AML-193 (cell line): ENCODE measurements at regions not wholly inside any gene's neighbourhood (a gene's known extent, or its start where the extent isn't known, plus 50 kb on each side); places are given as distances from the start of the nearest gene placed in this dataset.

ENCODE experiments used
- DNase-seq, 2 experiments: peaks; one replicate each; lab custom pipeline; 2025; lab: John Stamatoyannopoulos, UW

GRCh38 chr5:38207343-38207742 is 51.0 kb upstream of the EGFLAM start:
- DNase-seq: no peak

DNA sequence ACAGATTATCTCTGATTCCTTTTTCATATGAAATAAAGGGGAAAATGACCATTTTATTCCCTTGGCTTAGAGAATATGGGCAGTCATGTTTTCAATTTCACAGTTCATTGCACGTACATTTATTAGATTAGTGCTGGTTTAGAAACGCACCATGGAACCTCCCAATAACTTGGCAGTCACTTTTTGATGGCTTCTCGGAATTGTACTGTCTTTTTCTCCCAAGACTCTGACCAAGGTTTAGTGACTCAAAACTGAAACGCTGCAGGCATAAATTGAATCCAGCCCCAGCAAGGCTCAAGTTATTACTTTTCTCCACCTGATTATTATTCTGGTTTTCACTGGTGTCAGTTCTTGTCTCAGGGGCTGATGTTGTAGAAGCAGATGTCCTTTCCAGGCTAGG is 55.6 kb upstream of the EGFLAM start:
- no peak for DNase-seq

- no peak for DNase-seq
Observed at GRCh38 chr5:38200872-38201557, 57.3 kb upstream of the EGFLAM start.

DNA sequence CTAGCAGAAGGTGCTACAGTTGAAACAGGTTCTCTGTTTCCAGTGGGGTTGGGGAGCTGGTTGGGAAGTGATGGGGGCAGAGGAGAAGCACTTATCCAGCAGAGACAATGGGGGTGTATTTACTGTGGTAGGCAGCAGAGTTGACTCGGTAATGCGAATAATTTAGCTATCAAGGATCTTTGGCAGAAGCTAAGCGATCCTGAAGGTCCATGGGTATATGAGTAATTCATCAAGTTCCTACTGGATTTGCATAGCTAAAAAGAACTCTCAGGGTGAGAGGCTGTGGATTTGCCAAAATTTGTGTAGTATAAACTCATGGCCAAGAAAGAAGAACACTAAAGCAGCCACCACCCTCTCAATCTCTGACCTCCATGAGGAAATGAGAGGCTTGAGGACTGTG is 61.2 kb upstream of the EGFLAM start:
- DNase-seq: no peak

GRCh38 chr5:38193015-38193581 is 65.3 kb upstream of the EGFLAM start:
- DNase-seq: peak; percentile 3 to 36

GRCh38 chr5:38191693-38192092 is 66.7 kb upstream of the EGFLAM start:
- DNase-seq: no peak

DNA sequence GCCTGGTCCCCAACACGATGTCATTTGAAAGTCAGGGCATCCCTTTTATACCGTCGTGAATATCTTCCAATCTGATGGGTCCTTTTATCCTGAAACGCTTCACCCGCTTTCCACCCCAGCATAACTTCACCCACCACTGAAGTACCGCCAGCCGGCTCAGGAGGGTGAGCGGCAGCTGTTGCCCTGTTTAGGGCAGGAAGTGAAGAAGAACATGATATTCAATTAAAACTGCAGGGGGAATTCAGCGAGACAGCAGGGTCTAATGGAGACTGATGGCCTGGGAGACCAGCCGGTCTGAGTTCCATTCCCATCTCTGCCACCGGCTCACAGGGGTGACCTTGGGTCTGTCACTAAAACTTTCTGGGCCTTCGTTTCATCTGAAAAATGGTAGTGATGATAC is 68.2 kb upstream of the EGFLAM start:
- DNase-seq: no peak

DNA sequence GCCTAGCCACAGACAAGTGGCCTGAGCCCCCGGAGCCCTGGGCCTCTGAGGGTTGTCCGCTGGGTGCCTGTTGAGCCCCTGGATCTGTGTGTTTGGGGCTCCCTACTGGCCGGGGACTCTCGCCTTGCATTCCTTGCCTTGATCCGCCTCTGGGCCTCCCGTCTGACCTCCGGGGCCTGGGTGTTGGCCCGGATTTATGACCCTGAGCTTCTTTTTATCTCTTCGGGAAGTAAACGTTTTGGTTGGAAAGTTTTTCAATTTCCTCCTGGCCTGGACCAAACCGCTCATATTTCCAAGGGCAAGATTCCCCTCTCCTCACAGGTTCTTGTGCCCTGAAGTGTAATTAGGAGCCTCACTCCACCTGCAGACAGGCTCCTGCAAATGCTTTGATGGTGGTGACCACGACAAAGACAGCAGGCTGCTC is 69.3 kb upstream of the EGFLAM start:
- DNase-seq: no peak

DNA sequence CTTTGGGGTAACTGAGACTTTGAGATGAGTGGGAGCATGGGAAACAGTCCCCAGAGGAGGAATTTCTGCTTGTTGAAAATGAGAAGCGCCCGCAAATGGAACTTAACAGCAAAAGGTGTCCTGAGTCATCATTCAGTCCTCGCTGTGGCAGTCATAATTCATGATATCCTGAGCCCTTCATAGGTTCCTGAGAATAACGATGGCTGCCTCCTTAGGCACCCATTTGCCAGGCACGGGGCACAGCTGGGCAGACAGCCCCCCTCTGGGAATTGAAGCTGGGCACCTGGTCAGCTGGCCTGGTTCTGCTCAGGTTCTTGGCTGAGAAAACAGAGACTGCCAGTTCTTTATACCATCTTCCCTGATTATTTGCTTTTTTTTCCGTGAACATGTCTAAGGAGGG is 69.8 kb upstream of the EGFLAM start:
- no peak for DNase-seq

DNA sequence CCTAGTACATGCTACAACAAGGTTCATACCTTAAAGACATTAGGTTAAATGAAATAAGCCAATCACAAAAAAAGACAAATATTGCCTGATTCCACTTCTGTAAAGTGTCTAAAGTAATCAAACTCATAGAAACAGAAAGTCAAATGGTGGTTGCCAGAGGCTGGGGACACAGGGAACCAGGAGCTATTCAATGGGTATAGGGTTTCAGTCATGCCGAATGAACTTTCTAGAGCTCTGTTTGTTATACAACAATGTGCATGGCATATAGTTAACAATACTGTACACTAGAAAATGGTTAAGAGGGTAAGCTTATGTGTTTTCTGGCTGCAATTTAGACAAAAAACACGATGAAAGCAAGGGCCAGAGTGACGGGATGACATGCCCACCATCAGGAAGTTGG is 70.8 kb upstream of the EGFLAM start:
- no peak for DNase-seq

DNA sequence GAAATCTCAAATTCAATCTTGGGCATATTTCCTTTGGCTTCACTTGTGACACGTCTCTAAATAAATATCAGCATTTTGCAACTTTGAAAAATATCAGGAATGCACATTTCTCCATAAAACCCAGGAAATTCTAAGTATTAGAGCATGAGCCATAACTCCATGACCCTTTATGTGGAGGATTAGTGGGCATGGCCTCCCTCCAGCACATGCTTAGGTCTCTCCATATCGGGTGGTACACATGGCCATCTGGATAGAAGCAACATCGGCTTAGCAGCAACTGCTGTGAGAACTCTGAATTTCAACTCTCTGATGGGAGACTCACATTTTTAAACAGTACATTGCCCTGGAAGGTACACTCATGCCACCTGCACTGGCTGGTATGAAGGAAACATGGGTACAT is 73.7 kb upstream of the EGFLAM start:
- no peak for DNase-seq

DNA sequence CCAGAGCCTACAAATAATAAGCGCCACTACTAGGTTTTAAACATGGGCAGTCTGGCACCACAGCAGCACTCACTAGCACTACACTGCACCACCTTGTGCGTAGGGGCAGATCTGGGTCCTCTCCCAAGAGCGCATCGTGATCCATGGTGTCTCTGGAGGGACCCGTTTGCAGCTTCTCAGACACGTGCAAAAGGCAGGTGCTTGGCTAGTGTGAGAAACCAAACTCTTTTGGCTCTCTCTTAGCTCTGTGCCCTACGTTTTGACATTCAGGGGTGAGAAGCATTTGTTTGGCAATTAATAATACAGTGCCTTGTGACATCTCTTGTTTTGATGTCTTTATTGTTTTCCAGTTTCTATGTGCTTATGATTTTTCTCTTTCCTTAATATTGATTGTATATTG is 75.4 kb upstream of the EGFLAM start:
- no peak for DNase-seq

- DNase-seq: no peak
Observed at GRCh38 chr5:38168029-38168428, 90.3 kb upstream of the EGFLAM start.

GRCh38 chr5:38167562-38167996 is 90.8 kb upstream of the EGFLAM start:
- DNase-seq: no peak

- DNase-seq: no peak
Observed at GRCh38 chr5:38166832-38167231, 91.5 kb upstream of the EGFLAM start.

GRCh38 chr5:38165435-38165834 is 92.9 kb upstream of the EGFLAM start:
- no peak for DNase-seq

GRCh38 chr5:38164776-38165399 is 93.5 kb upstream of the EGFLAM start:
- DNase-seq: no peak

DNA sequence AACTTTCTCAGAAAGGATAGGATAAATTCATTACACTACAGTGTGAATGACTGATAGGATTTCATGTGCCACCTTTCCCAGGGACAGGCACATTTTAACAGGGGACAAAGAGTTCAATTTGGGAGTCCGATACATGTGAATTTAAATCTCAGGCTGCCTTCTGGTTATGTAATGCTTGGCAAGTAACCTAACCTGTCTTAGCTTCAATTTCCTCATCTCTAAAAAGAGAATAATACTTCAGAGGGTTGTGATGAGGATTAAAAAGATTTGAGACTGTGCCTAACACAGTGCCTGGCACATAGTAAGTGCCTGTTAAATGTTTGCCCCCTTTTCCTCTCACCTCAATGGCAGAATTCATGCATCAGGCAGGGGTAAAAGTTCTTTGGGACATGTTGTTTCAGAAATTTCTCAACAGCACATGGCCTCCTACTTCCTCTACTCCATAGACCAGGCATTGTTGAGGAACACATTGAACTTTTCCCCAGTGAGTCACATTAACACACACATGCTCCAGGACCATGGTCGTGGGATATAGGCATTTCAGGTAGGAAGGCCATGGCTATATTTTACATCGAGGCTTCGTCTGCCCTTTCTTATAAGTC is 94.6 kb upstream of the EGFLAM start:
- DNase-seq: no peak

GRCh38 chr5:38162625-38163024 is 95.7 kb upstream of the EGFLAM start:
- no peak for DNase-seq

DNA sequence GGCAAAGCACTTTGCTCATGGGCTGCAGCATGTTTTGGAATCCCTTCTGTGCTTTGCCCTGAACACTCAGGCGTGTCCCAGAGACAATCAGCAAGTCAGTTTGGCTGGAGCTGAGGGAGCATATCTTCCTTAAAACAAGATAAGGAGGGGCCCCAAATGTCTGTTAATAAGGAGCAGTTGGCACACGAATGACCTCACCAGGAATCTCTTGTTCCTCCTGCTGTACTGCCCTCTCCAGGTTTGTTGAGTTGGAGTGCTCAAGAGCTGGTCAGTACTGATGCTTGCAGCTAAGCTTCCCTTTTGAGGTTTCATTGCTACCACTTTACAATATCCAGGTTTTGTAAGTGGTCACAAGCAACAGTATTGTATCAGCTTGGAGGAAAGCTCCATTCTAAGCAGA is 101.3 kb upstream of the EGFLAM start:
- DNase-seq: no peak

GRCh38 chr5:38154615-38155204 is 103.6 kb upstream of the EGFLAM start:
- no peak for DNase-seq

DNA sequence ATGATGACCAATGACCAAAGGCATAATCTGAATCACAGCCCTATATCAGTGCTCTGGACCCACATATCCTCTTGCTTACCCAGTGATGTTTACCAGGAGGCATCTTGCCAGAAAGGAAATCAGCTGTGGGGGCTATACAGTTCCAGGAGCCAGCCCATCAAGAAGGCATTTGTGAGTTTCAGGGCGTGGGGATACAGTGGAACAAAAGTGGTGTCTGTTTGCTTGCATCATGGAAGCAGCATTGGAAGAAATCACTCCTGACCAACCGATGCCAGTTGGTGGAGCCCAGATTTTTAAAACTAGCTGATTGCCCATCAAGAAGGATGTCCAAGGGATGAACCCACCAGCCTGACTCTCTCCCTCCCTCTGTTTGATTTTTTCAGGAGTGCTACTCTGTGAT is 106.5 kb upstream of the EGFLAM start:
- no peak for DNase-seq

- DNase-seq: no peak
Observed at GRCh38 chr5:38149815-38150195, 108.6 kb upstream of the EGFLAM start.
